H1 (cell line): ENCODE measurements at regions not wholly inside any gene's neighbourhood (a gene's known extent, or its start where the extent isn't known, plus 50 kb on each side); places are given as distances from the start of the nearest gene placed in this dataset.

Source experiments
- CTCF ChIA-PET: fragments of 300-600 bp; sonication (Branson Sonifier 250); formaldehyde crosslinking; loops from one replicate; lab custom pipeline; 2021; ENCODE audit not compliant: partially characterized antibody; lab: Charles Lee
- POLR2A ChIA-PET: fragments of 300-600 bp; sonication (Branson Sonifier 250); formaldehyde crosslinking; loops from one replicate; lab custom pipeline; 2021; ENCODE audit warnings: inconsistent platforms; ENCODE audit not compliant: partially characterized antibody; lab: Charles Lee
- DNase-seq, 2 experiments: peaks; one replicate each; pipeline versions ENCODE4 v3.0.0 to v3.0.0-alpha.2; 2010 to 2022; ENCODE audit warnings: low spot score in 2 of 2, low read depth in 1 of 2, mixed read lengths in 1 of 2
- FAIRE-seq: peaks from 2 replicates; lab custom pipeline; 2011; peaks lifted over from hg19 to GRCh38; lab: Jason Lieb, UNC
- H2AFZ ChIP-seq: 2 replicates; pipeline ENCODE4 v1.8.1; 2012; ENCODE audit warnings: low read length, inconsistent platforms
- H2AK5ac ChIP-seq: 2 replicates; pipeline ENCODE4 v1.6.1; 2013; ENCODE audit warnings: low read depth, low read length
- H2BK120ac ChIP-seq: replicated peaks from 2 replicates; pipeline ENCODE3; 2013; ENCODE audit warnings: low read depth, low read length, inconsistent platforms
- H2BK12ac ChIP-seq: 2 replicates; pipeline ENCODE4 v1.6.1; 2013; ENCODE audit warnings: low read depth, low read length
- H2BK15ac ChIP-seq: 2 replicates; pipeline ENCODE4 v1.6.1; 2013; ENCODE audit warnings: low read length
- H2BK20ac ChIP-seq: 2 replicates; pipeline ENCODE4 v1.6.1; 2013; ENCODE audit warnings: low read length
- H2BK5ac ChIP-seq: 2 replicates; pipeline ENCODE4 v1.6.1; 2013; ENCODE audit warnings: low read depth, low read length
- H3K14ac ChIP-seq: 2 replicates; pipeline ENCODE4 v1.6.1; 2013; ENCODE audit warnings: inconsistent platforms; ENCODE audit not compliant: insufficient read length
- H3K18ac ChIP-seq: 2 replicates; pipeline ENCODE4 v1.6.1; 2013; ENCODE audit warnings: low read length; ENCODE audit errors: extremely low read depth
- H3K23ac ChIP-seq: 2 replicates; pipeline ENCODE4 v1.6.1; 2013; ENCODE audit warnings: inconsistent platforms; ENCODE audit not compliant: insufficient read length
- H3K23me2 ChIP-seq: 2 replicates; pipeline ENCODE4 v1.6.1; 2013; ENCODE audit warnings: low read depth, low read length
- H3K27ac ChIP-seq: 2 replicates; pipeline ENCODE4 v1.6.1; 2011; ENCODE audit warnings: low read depth, low read length, inconsistent platforms
- H3K27me3 ChIP-seq, 4 experiments: replicated peaks in 1 of 4; 1 replicate in 1 of 4; 2 replicates in 3 of 4; pipeline versions ENCODE4 v1.6.1 to v1.8.1; 2011 to 2013; ENCODE audit warnings: low read length in 3 of 4, mild to moderate bottlenecking in 3 of 4, inconsistent platforms in 2 of 4, mixed read lengths in 2 of 4, moderate library complexity in 1 of 4; ENCODE audit not compliant: control insufficient read depth in 3 of 4, insufficient read depth in 3 of 4; ENCODE audit errors: extremely low read depth in 1 of 4
- H3K36me3 ChIP-seq, 4 experiments: 2 replicates each; pipeline versions ENCODE4 v1.6.1 to v1.8.1; 2011 to 2013; ENCODE audit warnings: mild to moderate bottlenecking in 4 of 4, low read length in 3 of 4, moderate library complexity in 2 of 4, control low read depth in 1 of 4, inconsistent platforms in 1 of 4; ENCODE audit not compliant: insufficient read depth in 4 of 4, control insufficient read depth in 2 of 4
- H3K4ac ChIP-seq: replicated peaks from 2 replicates; pipeline ENCODE3; 2013; ENCODE audit warnings: low read length, low read depth, mixed read lengths, inconsistent platforms; ENCODE audit not compliant: insufficient read length
- H3K4me1 ChIP-seq, 4 experiments: replicated peaks in 1 of 4; 1 replicate in 1 of 4; 2 replicates in 3 of 4; pipeline versions ENCODE4 v1.6.1 to v1.8.1; 2011 to 2013; ENCODE audit warnings: low read length in 3 of 4, inconsistent platforms in 2 of 4, mixed read lengths in 1 of 4; ENCODE audit not compliant: insufficient read depth in 4 of 4, control insufficient read depth in 3 of 4
- H3K4me2 ChIP-seq, 2 experiments: 2 replicates each; pipeline versions ENCODE4 v1.6.1 to v1.8.1; 2011 to 2013; ENCODE audit warnings: low read depth in 2 of 2, low read length in 2 of 2, control low read depth in 1 of 2, inconsistent platforms in 1 of 2, mild to moderate bottlenecking in 1 of 2; ENCODE audit not compliant: insufficient read depth in 1 of 2
- H3K4me3 ChIP-seq, 4 experiments: fragments of 200-600, 300-600 bp in 1 of 4; sonication (generic), shearing (Covaris generic), sonication (Bioruptor Twin) in 1 of 4; 2 replicates each; pipeline versions ENCODE4 v1.5.1 to v1.8.1; 2011 to 2016; ENCODE audit warnings: low read length in 4 of 4, low read depth in 3 of 4, control low read depth in 2 of 4, inconsistent platforms in 2 of 4, mild to moderate bottlenecking in 2 of 4, mixed read lengths in 1 of 4, moderate library complexity in 1 of 4; ENCODE audit not compliant: insufficient read depth in 2 of 4; ENCODE audit errors: extremely low read depth in 1 of 4
- H3K56ac ChIP-seq: replicated peaks from 2 replicates; pipeline ENCODE3; 2013; ENCODE audit warnings: low read depth, mild to moderate bottlenecking, mixed read lengths, low read length, inconsistent platforms; ENCODE audit not compliant: insufficient read length
- H3K79me1 ChIP-seq: 2 replicates; pipeline ENCODE4 v1.6.1; 2013; ENCODE audit warnings: low read depth, low read length, control low read depth
- H3K79me2 ChIP-seq, 2 experiments: 2 replicates each; pipeline versions ENCODE4 v1.6.1 to v1.8.1; 2012 to 2013; ENCODE audit warnings: low read length in 2 of 2, mild to moderate bottlenecking in 2 of 2, inconsistent platforms in 1 of 2; ENCODE audit not compliant: insufficient read depth in 2 of 2, control insufficient read depth in 1 of 2
- H3K9ac ChIP-seq, 4 experiments: replicated peaks in 1 of 4; 1 replicate in 1 of 4; 2 replicates in 3 of 4; pipeline versions ENCODE4 v1.6.1 to v1.8.1; 2011 to 2013; ENCODE audit warnings: low read depth in 3 of 4, low read length in 3 of 4, control low read depth in 2 of 4, mild to moderate bottlenecking in 2 of 4, moderate library complexity in 2 of 4, inconsistent platforms in 1 of 4; ENCODE audit errors: extremely low read depth in 1 of 4
- H3K9me3 ChIP-seq, 2 experiments: 2 replicates each; pipeline versions ENCODE4 v1.6.1 to v1.8.1; 2012 to 2013; ENCODE audit warnings: mild to moderate bottlenecking in 2 of 2, moderate library complexity in 2 of 2, control low read depth in 1 of 2, inconsistent platforms in 1 of 2, low read depth in 1 of 2, low read length in 1 of 2, mixed read lengths in 1 of 2; ENCODE audit not compliant: insufficient read depth in 2 of 2
- H4K20me1 ChIP-seq, 2 experiments: replicated peaks in 1 of 2; 2 replicates each; pipeline versions ENCODE3 to v1.8.1; 2011 to 2013; ENCODE audit warnings: inconsistent platforms in 2 of 2, low read length in 2 of 2, mild to moderate bottlenecking in 1 of 2; ENCODE audit not compliant: insufficient read depth in 2 of 2, control insufficient read depth in 1 of 2
- H4K5ac ChIP-seq: 2 replicates; pipeline ENCODE4 v1.6.1; 2013; ENCODE audit warnings: low read length, low read depth, mixed read lengths, inconsistent platforms; ENCODE audit not compliant: insufficient read length
- H4K8ac ChIP-seq: 2 replicates; pipeline ENCODE4 v1.8.0; 2013; ENCODE audit warnings: mild to moderate bottlenecking, moderate library complexity, low read length, inconsistent platforms; ENCODE audit not compliant: insufficient read depth; ENCODE audit errors: extremely low read depth
- H4K91ac ChIP-seq: replicated peaks from 2 replicates; pipeline ENCODE3; 2013; ENCODE audit warnings: low read length, mixed read lengths, inconsistent platforms; ENCODE audit not compliant: insufficient read length
- ASH2L ChIP-seq: fragments of 200-600, 300-600 bp; sonication (generic); IDR thresholded peaks from one replicate; pipeline ENCODE4 v1.7.1; 2017; ENCODE audit warnings: low read length
- ATF2 ChIP-seq: IDR thresholded peaks from 2 replicates; pipeline ENCODE4 v1.6.1; 2012; ENCODE audit warnings: low read length, inconsistent platforms
- CEBPB ChIP-seq: IDR thresholded peaks from 2 replicates; pipeline ENCODE4 v1.6.1; 2012; ENCODE audit warnings: low read depth, low read length
- EZH2 ChIP-seq: fragments of 200-600 bp; sonication (generic); IDR thresholded peaks from 2 replicates; pipeline ENCODE4 v1.7.1; 2012; ENCODE audit warnings: low read depth, mild to moderate bottlenecking, moderate library complexity, low read length, inconsistent platforms; ENCODE audit not compliant: severe bottlenecking
- KDM1A ChIP-seq: fragments of 200-600, 300-600 bp; sonication (generic); IDR thresholded peaks from 2 replicates; pipeline ENCODE4 v1.7.1; 2016; ENCODE audit warnings: mild to moderate bottlenecking, low read length, borderline replicate concordance
- KDM4A ChIP-seq: IDR thresholded peaks from one replicate; pipeline ENCODE4 v1.7.1; 2012; ENCODE audit warnings: low read depth, mild to moderate bottlenecking, moderate library complexity, low read length, inconsistent platforms; ENCODE audit not compliant: severe bottlenecking
- KDM5A ChIP-seq: fragments of 200-600 bp; IDR thresholded peaks from 2 replicates; pipeline ENCODE4 v1.7.1; 2012; ENCODE audit warnings: mild to moderate bottlenecking, low read length, inconsistent platforms, mixed read lengths
- NANOG ChIP-seq: IDR thresholded peaks from 2 replicates; pipeline ENCODE4 v1.6.1; 2011; ENCODE audit warnings: low read length, low read depth, mild to moderate bottlenecking, inconsistent platforms; ENCODE audit not compliant: insufficient read depth, poor library complexity, severe bottlenecking
- RAD21 ChIP-seq, 2 experiments: IDR thresholded peaks in 1 of 2; conservative IDR thresholded peaks in 1 of 2; 2 replicates each; pipeline ENCODE4 v1.6.1; 2011; ENCODE audit warnings: low read depth in 2 of 2, low read length in 2 of 2, improper control_type of control experiment in 1 of 2, inconsistent platforms in 1 of 2, mild to moderate bottlenecking in 1 of 2, moderate library complexity in 1 of 2
- SP1 ChIP-seq: IDR thresholded peaks from 2 replicates; pipeline ENCODE4 v1.6.1; 2011; ENCODE audit warnings: low read depth, low read length
- SUZ12 ChIP-seq: fragments of 200-600 bp; sonication (generic); IDR thresholded peaks from 2 replicates; pipeline ENCODE4 v1.6.1; 2012; ENCODE audit warnings: mild to moderate bottlenecking, inconsistent platforms, low read length, moderate library complexity, mixed read lengths
- TAF7 ChIP-seq: optimal IDR thresholded peaks from 2 replicates; pipeline ENCODE3; 2011; ENCODE audit warnings: low read depth, mild to moderate bottlenecking, inconsistent platforms, low read length, moderate library complexity, borderline replicate concordance
- TEAD4 ChIP-seq: IDR thresholded peaks from 2 replicates; pipeline ENCODE4 v1.6.1; 2012; ENCODE audit warnings: low read depth, low read length, inconsistent platforms, mixed read lengths
- WGBS, 2 experiments: shearing (Covaris generic) in 1 of 2; methylation state at CpG; one replicate each; pipeline versions ENCODE4 v1.1.6 to v1.1.7; 2013 to 2015; ENCODE audit warnings: low lambda C conversion rate in 2 of 2, mixed read lengths in 2 of 2, inconsistent platforms in 1 of 2, low coverage in 1 of 2, missing lambda C conversion rate in 1 of 2; ENCODE audit not compliant: insufficient replicate concordance in 2 of 2, insufficient coverage in 1 of 2, insufficient read length in 1 of 2; ENCODE audit errors: extremely low coverage in 1 of 2, missing lambda C conversion rate in 1 of 2; 5-methylcytosine and 5-hydroxymethylcytosine counted together

- H3K9ac ChIP-seq = no peak overlapping the region
- H2BK12ac ChIP-seq = no peak overlapping the region
- H3K23me2 ChIP-seq = no peaks in the 10 kb centered on the region
- no peaks in the 10 kb centered on the region for H3K36me3 ChIP-seq
- no peaks in the 10 kb centered on the region for H3K9me3 ChIP-seq
- no peak overlapping the region for H2BK20ac ChIP-seq
- no peaks in the 10 kb centered on the region for H3K79me2 ChIP-seq
- no peak overlapping the region for H2BK15ac ChIP-seq
- FAIRE-seq (no peak), DNase-seq (no peak)
- ChIA-PET CTCF (no interaction called here), POLR2A (no interaction called here)
- H3K18ac ChIP-seq = no peak overlapping the region
- no peaks in the 10 kb centered on the region for H4K20me1 ChIP-seq
- no peak overlapping the region for H3K14ac ChIP-seq
- H4K5ac ChIP-seq = no peak overlapping the region
- no peaks in the 10 kb centered on the region for H3K79me1 ChIP-seq
- no peak overlapping the region for H3K56ac ChIP-seq
- no peak overlapping the region for H2AK5ac ChIP-seq
- no peak overlapping the region for H3K27ac ChIP-seq
- 94% methylated on average over 2 of the region's 2 CpGs; no CpG with 5 or more reads in 1 of the 2 experiments for WGBS, 2 experiments
- H2BK5ac ChIP-seq = no peak overlapping the region
- no peaks in the 10 kb centered on the region; a peak in 1 of 7 replicates for H3K27me3 ChIP-seq
- no peak overlapping the region for H4K91ac ChIP-seq
- H3K4me1 ChIP-seq = no peaks in the 10 kb centered on the region
- no peak overlapping the region for H3K23ac ChIP-seq
- H3K4me3 ChIP-seq = no peak overlapping the region
- no peak overlapping the region for H3K4ac ChIP-seq
- H4K8ac ChIP-seq = no peak overlapping the region
- H3K4me2 ChIP-seq = no peak overlapping the region
- H2AFZ ChIP-seq = no peak overlapping the region
- H2BK120ac ChIP-seq = no peak overlapping the region
- no peak for TF ChIP-seq NANOG
- TF ChIP-seq RAD21 (IDR thresholded peaks at IDR 0.05 in 1 of 2, conservative IDR thresholded peaks at IDR 0.05 in 1 of 2; ENCODE audit: low read depth in 2 of 2, low read length in 2 of 2) = no peak
- no peak for TF ChIP-seq ATF2
- TF ChIP-seq KDM4A = no peak
- no peak for TF ChIP-seq KDM5A
- no peak for TF ChIP-seq CEBPB
- TF ChIP-seq KDM1A = no peak
- no peak for TF ChIP-seq TEAD4
- no peak for TF ChIP-seq EZH2
- TF ChIP-seq TAF7 = no peak
- TF ChIP-seq SP1 = no peak
- no peak for TF ChIP-seq ASH2L
- TF ChIP-seq SUZ12 = no peak
These were observed 201.8 kb upstream of the CDKN2B start for GRCh38 chr9:22210936-22211335.
